GM12878 (cell line): ENCODE measurements at regions not wholly inside any gene's neighbourhood (a gene's known extent, or its start where the extent isn't known, plus 50 kb on each side); places are given as distances from the start of the nearest gene placed in this dataset.

Source experiments
- ATAC-seq: fragments of 200-7000 bp; cut with Tn5 transposase; 3 replicates; pipeline ENCODE4 v1.9.1; 2020; ENCODE audit warnings: mild to moderate bottlenecking, moderate library complexity
- BruUV-seq: library from RNA; stranded (reverse); fragments of 400-500 nt; replicated peaks from 2 replicates; lab custom pipeline; 2021; lab: Mats Ljungman, UMichigan
- CTCF ChIA-PET: fragments of 300-600 bp; sonication (Branson Sonifier 250); formaldehyde crosslinking; extraction: SDS; loops from one replicate; lab custom pipeline; 2021; ENCODE audit warnings: inconsistent platforms; lab: Yijun Ruan, JAX
- POLR2A ChIA-PET: fragments of 350-600 bp; formaldehyde crosslinking; extraction: SDS; loops from one replicate; lab custom pipeline; 2021; ENCODE audit warnings: inconsistent platforms; lab: Charles Lee
- RAD21 ChIA-PET: fragments of 300-600 bp; sonication (Branson Sonifier 250); formaldehyde crosslinking; loops from one replicate; lab custom pipeline; 2023; ENCODE audit warnings: antibody characterized with exemption; ENCODE audit not compliant: unreplicated experiment; lab: Charles Lee
- SMC1A ChIA-PET: fragments of 300-600 bp; sonication (Branson Sonifier 250); formaldehyde crosslinking; loops from one replicate; lab custom pipeline; 2023; ENCODE audit not compliant: unreplicated experiment, uncharacterized antibody; lab: Charles Lee
- DNase-seq: peaks from one replicate; pipeline ENCODE4 v3.0.0-alpha.2; 2011; ENCODE audit warnings: low read depth, low spot score
- FAIRE-seq: peaks from 3 replicates; lab custom pipeline; 2011; peaks lifted over from hg19 to GRCh38; lab: Jason Lieb, UNC
- H2AFZ ChIP-seq: 2 replicates; pipeline ENCODE4 v1.6.0; 2011; ENCODE audit warnings: low read depth, low read length, control low read depth; ENCODE audit not compliant: control insufficient read depth
- H3K27ac ChIP-seq: 2 replicates; pipeline ENCODE4 v1.5.1; 2011; ENCODE audit warnings: control low read depth; ENCODE audit not compliant: control insufficient read depth, insufficient read depth
- H3K27me3 ChIP-seq, 2 experiments: replicated peaks in 1 of 2; 2 replicates each; pipeline versions ENCODE4 v1.6.0 to v1.6.1; 2011; ENCODE audit warnings: low read length in 1 of 2; ENCODE audit not compliant: control insufficient read depth in 2 of 2, insufficient read depth in 2 of 2
- H3K36me3 ChIP-seq, 2 experiments: 2 replicates each; pipeline ENCODE4 v1.5.1; 2011; ENCODE audit warnings: low read length in 1 of 2; ENCODE audit not compliant: control insufficient read depth in 2 of 2, insufficient read depth in 2 of 2
- H3K4me1 ChIP-seq: 2 replicates; pipeline ENCODE4 v1.6.1; 2011; ENCODE audit warnings: mild to moderate bottlenecking, low read length, moderate library complexity, mixed read lengths; ENCODE audit not compliant: control insufficient read depth, insufficient read depth
- H3K4me2 ChIP-seq: 2 replicates; pipeline ENCODE4 v1.6.0; 2011; ENCODE audit warnings: control low read depth; ENCODE audit not compliant: control insufficient read depth, insufficient read depth
- H3K4me3 ChIP-seq: fragments of 200-600 bp; sonication (generic); 2 replicates; pipeline ENCODE4 v1.5.1; 2016
- H3K79me2 ChIP-seq: 2 replicates; pipeline ENCODE4 v1.6.0; 2011; ENCODE audit warnings: low read length; ENCODE audit not compliant: control insufficient read depth, insufficient read depth
- H3K9ac ChIP-seq: 2 replicates; pipeline ENCODE4 v1.8.0; 2011; ENCODE audit warnings: low read length, control low read depth, mixed read lengths; ENCODE audit not compliant: control insufficient read depth, insufficient read depth
- H3K9me3 ChIP-seq: replicated peaks from 3 replicates; pipeline ENCODE4 v1.5.1; 2011; ENCODE audit warnings: mild to moderate bottlenecking, low read length; ENCODE audit not compliant: control insufficient read depth, insufficient read depth
- H4K20me1 ChIP-seq: 2 replicates; pipeline ENCODE4 v1.6.0; 2011; ENCODE audit not compliant: control insufficient read depth, insufficient read depth
- CBX5 ChIP-seq: sonication (generic); IDR thresholded peaks from 2 replicates; pipeline ENCODE4 v1.6.1; 2016; ENCODE audit warnings: low read depth, moderate library complexity, mild to moderate bottlenecking, inconsistent platforms
- IKZF1 ChIP-seq: fragments of 450-650 bp; conservative IDR thresholded peaks from 2 replicates; pipeline ENCODE4 v1.6.1; 2017; ENCODE audit warnings: antibody characterized with exemption, mild to moderate bottlenecking
- LARP7 ChIP-seq: fragments of 450-650 bp; IDR thresholded peaks from 2 replicates; pipeline ENCODE4 v1.6.1; 2017; ENCODE audit warnings: mild to moderate bottlenecking
- NFIC ChIP-seq: IDR thresholded peaks from 2 replicates; pipeline ENCODE4 v1.6.1; 2012; ENCODE audit warnings: low read depth, mild to moderate bottlenecking, inconsistent platforms, low read length, moderate library complexity
- POLR2AphosphoS2 ChIP-seq: IDR thresholded peaks from 2 replicates; pipeline ENCODE4 v1.6.1; 2011; ENCODE audit warnings: low read depth, mild to moderate bottlenecking, low read length, improper control_type of control experiment, moderate library complexity
- RFX5 ChIP-seq: IDR thresholded peaks from 2 replicates; pipeline ENCODE4 v1.6.1; 2011; ENCODE audit warnings: low read depth, low read length, improper control_type of control experiment
- SMARCA5 ChIP-seq: fragments of 450-650 bp; IDR thresholded peaks from 2 replicates; pipeline ENCODE4 v1.6.1; 2017; ENCODE audit warnings: mild to moderate bottlenecking
- SUZ12 ChIP-seq: fragments of 200-600 bp; sonication (generic); IDR thresholded peaks from one replicate; pipeline ENCODE4 v1.6.1; 2018; ENCODE audit warnings: antibody characterized with exemption, mild to moderate bottlenecking; ENCODE audit not compliant: unreplicated experiment
- TARDBP ChIP-seq: IDR thresholded peaks from 2 replicates; pipeline ENCODE4 v1.6.1; 2016; ENCODE audit warnings: borderline replicate concordance
- TCF7 ChIP-seq: IDR thresholded peaks from 2 replicates; pipeline ENCODE4 v1.6.1; 2014; ENCODE audit warnings: antibody characterized with exemption, borderline replicate concordance
- WGBS: methylation state at CpG from one replicate; pipeline ENCODE4 v1.1.6; 2016; ENCODE audit warnings: low lambda C conversion rate; ENCODE audit not compliant: insufficient replicate concordance, insufficient coverage; ENCODE audit errors: missing lambda C conversion rate; 5-methylcytosine and 5-hydroxymethylcytosine counted together
- in situ Hi-C: fragments of 300-500 bp; cut with MboI; formaldehyde crosslinking; loops from 9 replicates; pipeline ENCODE4 v1.14.3; 2018; ENCODE audit warnings: mixed read lengths
- intact Hi-C: fragments of 100-400 bp; cut with micrococcal nuclease; formaldehyde crosslinking; loops from one replicate; pipeline ENCODE4 v1.14.2; 2022; ENCODE audit not compliant: unreplicated experiment
- TF ChIP-seq, protein P1 (sequence below): fragments of 150-350 bp; IDR thresholded peaks from 2 replicates; pipeline ENCODE4 v1.6.1; 2016; ENCODE audit warnings: low read depth, low read length

DNA sequence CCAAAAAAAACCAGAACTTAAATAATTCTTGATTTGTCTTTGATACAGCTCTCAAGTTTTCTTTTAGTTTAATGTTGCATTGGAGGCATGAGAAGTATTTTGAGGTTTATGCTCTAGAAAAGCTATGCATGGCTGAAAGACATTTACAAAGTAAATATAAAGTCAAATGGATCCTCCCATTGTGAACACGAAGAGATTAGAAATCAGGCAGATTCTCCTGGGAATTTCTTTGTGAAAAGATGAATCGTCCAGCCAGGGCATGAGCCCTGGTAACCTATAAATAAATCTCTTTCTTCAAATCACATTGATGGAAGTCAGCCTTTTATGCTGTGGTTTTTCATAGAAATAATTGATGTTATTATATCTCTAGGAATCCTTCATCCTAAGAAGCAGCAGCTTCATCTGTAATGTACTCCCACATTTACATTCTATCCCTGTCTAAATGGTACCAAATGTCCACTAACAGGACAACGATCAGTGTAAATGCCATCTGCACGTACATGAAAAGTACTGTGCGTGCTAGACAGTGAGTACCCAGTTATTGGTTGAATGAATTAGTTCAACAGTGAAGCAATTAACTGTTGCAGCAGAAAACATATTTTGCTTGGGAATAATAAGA lies 143.6 kb downstream of the ALDH8A1 start:
- ChIA-PET POLR2A (no interaction called here), SMC1A (no interaction called here), RAD21 (no interaction called here), CTCF (no interaction called here)
- BruUV-seq, result no TSS peak
- Histone ChIP-seq H3K27ac (no peak overlapping the region), H4K20me1 (no peaks in the 10 kb centered on the region), H3K4me2 (no peak overlapping the region), H3K4me3 (no peak overlapping the region), H3K9me3 (no peaks in the 10 kb centered on the region), H3K9ac (no peak overlapping the region), H3K4me1 (no peaks in the 10 kb centered on the region), H3K27me3 (no peaks in the 10 kb centered on the region; a peak in 1 of 4 replicates), H3K36me3 (no peaks in the 10 kb centered on the region), H2AFZ (no peak overlapping the region), H3K79me2 (no peaks in the 10 kb centered on the region)
- intact Hi-C loops (no loop called here), in situ Hi-C loops (no loop called here)
- DNase-seq, result no peak
- no peak for TF ChIP-seq TCF7
- 37% methylated on average over 5 of the region's 5 CpGs for WGBS
- no peak for ATAC-seq
- no peak for FAIRE-seq

DNA sequence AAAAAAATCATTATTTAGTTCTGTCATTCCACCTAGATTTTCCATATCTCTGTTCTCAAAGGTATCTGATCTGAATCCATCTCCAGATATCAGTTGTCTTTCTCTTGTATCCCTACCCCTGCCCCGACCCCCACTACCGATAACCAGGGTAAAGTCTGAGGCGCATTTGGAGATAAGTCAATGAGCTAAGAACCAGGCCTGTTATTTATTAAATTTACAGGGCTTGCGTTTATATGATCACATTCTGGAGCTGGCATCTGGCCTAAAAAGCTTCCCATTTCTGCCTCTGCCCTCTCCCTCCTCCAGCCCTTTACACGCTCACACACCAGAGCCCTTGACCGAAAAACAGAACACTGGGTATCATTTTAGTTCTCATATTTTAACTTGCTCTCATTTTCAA lies 144.7 kb downstream of the ALDH8A1 start:
- in situ Hi-C loops (no loop called here), intact Hi-C loops (no loop called here)
- H3K9me3 ChIP-seq, result no peaks in the 10 kb centered on the region
- no peak overlapping the region for H3K9ac ChIP-seq
- H3K36me3 ChIP-seq, result no peaks in the 10 kb centered on the region
- ATAC-seq (no peak), FAIRE-seq (no peak)
- ChIA-PET SMC1A (no interaction called here), POLR2A (no interaction called here)
- 61% methylated on average over 6 of the region's 6 CpGs for WGBS
- no peaks in the 10 kb centered on the region for H4K20me1 ChIP-seq
- H3K27ac ChIP-seq, result no peak overlapping the region
- no peak overlapping the region for H3K4me2 ChIP-seq
- no peaks in the 10 kb centered on the region for H3K4me1 ChIP-seq
- no peak for TF ChIP-seq TARDBP
- no peak for TF ChIP-seq RFX5
- TF ChIP-seq IKZF1, result no peak
- no peak for TF ChIP-seq CBX5
- no peak for TF ChIP-seq NFIC
- TF ChIP-seq LARP7, result no peak
- no peak for TF ChIP-seq POLR2AphosphoS2
- no peak for TF ChIP-seq SMARCA5
- TF ChIP-seq, protein P1, sequence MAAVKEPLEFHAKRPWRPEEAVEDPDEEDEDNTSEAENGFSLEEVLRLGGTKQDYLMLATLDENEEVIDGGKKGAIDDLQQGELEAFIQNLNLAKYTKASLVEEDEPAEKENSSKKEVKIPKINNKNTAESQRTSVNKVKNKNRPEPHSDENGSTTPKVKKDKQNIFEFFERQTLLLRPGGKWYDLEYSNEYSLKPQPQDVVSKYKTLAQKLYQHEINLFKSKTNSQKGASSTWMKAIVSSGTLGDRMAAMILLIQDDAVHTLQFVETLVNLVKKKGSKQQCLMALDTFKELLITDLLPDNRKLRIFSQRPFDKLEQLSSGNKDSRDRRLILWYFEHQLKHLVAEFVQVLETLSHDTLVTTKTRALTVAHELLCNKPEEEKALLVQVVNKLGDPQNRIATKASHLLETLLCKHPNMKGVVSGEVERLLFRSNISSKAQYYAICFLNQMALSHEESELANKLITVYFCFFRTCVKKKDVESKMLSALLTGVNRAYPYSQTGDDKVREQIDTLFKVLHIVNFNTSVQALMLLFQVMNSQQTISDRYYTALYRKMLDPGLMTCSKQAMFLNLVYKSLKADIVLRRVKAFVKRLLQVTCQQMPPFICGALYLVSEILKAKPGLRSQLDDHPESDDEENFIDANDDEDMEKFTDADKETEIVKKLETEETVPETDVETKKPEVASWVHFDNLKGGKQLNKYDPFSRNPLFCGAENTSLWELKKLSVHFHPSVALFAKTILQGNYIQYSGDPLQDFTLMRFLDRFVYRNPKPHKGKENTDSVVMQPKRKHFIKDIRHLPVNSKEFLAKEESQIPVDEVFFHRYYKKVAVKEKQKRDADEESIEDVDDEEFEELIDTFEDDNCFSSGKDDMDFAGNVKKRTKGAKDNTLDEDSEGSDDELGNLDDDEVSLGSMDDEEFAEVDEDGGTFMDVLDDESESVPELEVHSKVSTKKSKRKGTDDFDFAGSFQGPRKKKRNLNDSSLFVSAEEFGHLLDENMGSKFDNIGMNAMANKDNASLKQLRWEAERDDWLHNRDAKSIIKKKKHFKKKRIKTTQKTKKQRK, result no peak
- no peak for TF ChIP-seq SUZ12
- TF ChIP-seq, all 136 proteins: peak for 0
- Histone ChIP-seq H3K27me3 (no peaks in the 10 kb centered on the region; a peak in 1 of 4 replicates), H2AFZ (no peak overlapping the region), H3K4me3 (no peak overlapping the region), H3K79me2 (no peaks in the 10 kb centered on the region)
- no peak for DNase-seq
- ChIA-PET RAD21 (no interaction called here), CTCF (no interaction called here)
- BruUV-seq, result no TSS peak
